SK-MEL-5 (cell line): ENCODE measurements at regions not wholly inside any gene's neighbourhood (a gene's known extent, or its start where the extent isn't known, plus 50 kb on each side); places are given as distances from the start of the nearest gene placed in this dataset.

Source experiments
- DNase-seq: peaks from one replicate; pipeline ENCODE4 v3.0.0-alpha.2; 2016; ENCODE audit warnings: low read depth, low spot score
- in situ Hi-C: cut with HindIII; loops from 2 replicates; pipeline ENCODE4 v1.10.0; 2016; ENCODE audit warnings: low sequenced_read_pairs, high pct_unique_total_duplicates, low pct_unique_long_range_greater_than_20kb

DNA sequence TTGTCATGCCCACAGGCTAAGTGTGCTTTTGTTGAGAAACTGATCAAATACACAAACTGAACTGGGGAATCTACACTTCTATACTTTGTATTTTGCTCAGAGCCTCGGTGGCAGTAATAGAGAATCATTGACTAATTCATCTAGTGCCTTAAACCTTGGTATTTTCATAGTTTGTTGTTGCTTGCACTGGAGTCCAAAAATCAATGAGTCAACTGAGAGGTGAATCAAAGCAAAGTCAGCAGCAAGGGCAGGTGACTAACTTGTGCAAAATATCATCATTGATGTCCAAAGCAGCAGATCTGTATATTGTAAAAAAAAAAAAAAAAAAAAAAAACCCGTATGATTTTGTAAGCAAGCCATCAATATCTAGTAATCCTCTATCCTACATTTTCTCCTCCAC, 296.4 kb downstream of the MAP2K6 start:
- in situ Hi-C loops: no loop called here
- no peak for DNase-seq

DNA sequence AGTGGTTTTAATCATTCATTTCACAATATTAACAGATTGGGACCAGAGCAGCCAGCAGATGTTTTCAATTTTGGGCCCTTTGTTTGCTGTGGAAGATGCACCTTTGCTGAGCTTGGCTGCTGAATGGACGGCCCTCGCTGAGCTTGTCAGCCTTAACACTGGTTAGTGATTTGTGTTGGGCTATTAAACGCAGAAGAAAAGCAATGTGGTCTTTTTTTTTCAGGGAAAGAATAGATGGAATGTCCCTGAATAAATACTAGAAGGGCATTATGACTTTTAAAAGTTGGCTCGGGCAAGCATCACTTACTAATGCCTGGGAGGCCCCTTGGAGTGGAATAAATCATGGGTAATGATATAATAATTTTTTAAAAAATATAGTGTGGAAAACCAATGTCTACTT, 297.0 kb downstream of the MAP2K6 start:
- DNase-seq: no peak
- in situ Hi-C loops: no loop called here

DNA sequence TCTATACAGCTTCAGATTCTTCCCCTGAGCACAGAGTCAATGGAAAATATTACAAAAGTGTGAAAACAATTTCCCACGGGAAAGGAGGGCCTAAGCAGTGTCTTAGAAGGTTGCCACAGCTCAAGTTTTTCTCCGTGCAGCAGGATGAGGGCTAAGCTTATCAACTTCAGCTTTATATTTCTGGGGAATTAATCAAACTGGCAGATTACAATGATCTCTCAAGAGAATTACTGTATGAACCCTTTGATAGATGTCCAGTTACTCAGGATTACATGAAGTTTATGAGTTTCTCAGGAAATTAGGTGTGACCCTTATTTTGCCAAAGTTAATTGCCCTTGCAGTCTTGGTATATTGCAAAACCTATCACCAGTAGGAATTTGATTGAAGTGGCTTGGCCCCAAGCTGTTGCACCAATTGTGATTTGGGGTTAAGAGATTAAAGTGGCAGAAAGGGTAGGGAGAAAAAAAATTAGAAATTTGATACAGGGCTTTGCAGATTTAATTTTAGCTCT, 298.4 kb downstream of the MAP2K6 start:
- DNase-seq: no peak
- in situ Hi-C loops: no loop called here

DNA sequence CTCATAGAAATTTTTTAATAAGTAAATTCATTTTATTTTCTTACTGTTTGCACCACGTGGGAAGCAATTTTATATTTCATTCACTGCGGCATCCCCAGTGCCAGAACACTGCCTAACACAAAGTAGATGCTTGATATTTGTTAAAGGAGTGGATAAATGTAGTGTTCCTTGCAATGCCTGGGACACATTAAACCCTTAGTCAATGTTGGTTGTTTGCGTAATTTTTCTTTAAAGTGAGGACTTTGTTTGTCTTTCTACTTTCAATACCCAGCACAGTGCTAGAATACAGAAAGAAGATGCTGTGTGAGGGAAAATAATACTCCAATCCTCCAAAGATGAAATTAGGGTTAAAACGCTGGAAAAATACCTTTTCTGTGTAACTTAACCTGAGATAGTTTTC, 299.3 kb downstream of the MAP2K6 start:
- in situ Hi-C loops: no loop called here
- no peak for DNase-seq

DNA sequence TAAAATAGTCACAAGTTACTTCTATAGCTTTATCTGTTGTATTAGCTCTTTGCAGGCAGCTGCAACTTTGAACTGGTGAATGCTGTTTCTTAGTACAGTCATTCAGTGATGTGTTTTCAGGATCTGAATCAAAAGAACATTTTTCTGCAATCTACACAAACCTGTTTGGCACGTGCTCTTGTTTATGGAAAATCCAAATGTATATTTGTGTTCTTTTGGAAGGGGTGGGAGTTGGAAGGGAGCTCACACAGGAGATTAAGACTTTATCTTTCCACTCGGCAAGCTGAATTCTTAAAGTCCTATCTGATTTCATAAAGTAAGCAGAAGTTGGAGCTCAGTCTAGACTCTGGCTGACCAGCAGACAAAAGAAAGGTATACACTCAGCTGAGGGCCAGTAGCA, 300.2 kb downstream of the MAP2K6 start:
- no peak for DNase-seq
- in situ Hi-C loops: no loop called here

DNA sequence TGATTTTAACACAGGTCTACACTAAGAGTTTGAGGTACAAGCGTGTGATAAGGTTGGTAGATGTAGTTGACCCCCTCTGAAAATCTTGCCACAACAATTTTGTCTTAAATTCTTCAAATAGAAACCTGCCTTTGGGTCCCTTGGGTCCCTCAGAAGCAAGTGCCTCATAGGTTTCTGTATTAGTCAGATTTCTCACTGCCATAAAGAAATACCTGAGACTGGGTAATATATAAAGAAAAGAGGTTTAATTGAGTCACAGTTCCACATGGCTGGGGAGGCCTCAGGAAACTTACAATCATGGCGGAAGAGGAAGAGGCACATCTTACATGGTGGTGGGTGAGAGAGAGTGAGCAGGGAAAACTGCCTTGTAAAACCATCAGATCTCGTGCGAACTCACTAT, 301.2 kb downstream of the MAP2K6 start:
- in situ Hi-C loops: no loop called here
- DNase-seq: no peak

DNA sequence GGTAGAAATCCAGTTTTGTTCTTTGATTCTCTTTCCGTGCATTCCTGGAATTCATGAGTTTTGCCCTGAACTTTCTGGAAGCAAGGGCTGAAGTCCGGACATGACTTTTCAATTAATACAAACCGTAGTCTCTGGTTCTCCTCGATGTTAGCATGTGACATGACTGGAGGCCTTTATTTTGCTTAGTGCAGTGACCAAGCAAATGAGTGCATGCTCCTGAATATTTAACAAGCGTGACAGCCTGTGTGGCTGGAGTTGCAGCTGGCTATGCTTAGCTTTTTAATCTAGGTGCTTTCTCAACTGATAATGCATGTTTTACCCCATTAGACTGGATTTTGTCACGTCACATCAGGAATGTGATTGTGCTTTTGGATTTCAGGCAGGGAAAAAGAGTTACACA, 302.1 kb downstream of the MAP2K6 start:
- in situ Hi-C loops: no loop called here
- DNase-seq: peak; percentile 55

DNA sequence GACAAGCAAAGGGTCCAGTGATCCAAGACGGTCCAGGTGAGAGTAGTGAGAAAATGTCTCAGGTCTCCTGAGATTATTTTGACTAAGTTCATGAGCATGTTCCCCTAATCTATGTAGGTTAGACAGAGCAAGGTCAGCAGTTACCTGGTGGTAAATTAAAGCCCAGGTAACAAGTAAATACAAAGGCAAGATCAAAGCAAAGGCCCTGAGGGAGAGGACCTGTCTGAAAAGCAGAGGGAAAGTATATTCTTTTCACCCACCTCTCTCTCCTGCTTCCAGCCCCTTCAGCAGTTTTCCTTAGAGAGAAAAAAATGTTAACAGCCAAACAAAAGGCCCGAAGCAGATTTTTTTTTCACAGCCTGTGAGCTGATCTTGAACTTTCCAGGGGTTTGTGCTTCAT, 302.7 kb downstream of the MAP2K6 start:
- in situ Hi-C loops: no loop called here
- no peak for DNase-seq

DNA sequence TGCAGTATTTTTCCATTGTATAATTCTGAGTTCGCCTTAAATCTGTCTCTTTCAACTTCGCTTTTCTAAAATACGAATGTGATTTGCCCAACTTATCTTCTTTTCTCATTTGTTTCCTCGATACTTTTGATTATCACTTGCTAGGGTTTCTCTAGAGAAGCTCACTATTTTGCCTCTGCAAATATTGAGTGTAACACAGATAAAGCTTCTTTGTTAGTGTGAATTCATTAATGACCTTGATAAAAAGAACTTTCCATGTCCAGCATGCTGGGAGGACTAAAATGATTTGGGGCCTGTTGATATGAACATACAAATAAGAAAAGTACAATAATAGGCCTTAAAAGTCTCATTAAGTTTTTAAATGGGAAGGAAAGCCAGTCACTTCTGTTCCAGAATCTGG, 303.3 kb downstream of the MAP2K6 start:
- in situ Hi-C loops: no loop called here
- DNase-seq: no peak

DNA sequence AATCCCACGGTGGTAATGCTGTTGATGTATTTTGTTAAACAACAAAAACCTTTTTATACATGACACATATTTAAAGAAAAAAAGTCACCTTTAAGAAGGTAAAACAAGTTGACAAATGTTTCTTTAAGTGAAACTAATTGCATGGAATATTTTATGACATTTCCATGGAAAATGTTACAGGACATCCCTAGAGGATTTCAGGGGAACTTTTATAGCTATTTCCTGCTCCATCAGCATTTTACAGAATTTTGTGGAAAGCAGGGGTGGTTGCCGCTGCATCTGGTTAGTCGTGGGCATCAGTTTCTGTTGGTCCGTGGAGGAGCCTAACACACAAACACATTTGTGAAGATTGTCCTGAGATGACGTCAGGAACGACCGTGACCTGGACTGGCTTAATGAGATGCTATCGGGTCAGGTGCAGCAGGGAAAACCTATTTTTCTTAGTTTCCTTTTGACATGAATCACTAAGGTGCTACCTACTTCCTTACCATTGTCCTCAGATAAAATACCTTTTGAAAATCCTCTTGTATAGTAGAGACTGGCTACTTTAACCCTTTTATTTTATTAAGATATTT, 305.1 kb downstream of the MAP2K6 start:
- no peak for DNase-seq
- in situ Hi-C loops: no loop called here

DNA sequence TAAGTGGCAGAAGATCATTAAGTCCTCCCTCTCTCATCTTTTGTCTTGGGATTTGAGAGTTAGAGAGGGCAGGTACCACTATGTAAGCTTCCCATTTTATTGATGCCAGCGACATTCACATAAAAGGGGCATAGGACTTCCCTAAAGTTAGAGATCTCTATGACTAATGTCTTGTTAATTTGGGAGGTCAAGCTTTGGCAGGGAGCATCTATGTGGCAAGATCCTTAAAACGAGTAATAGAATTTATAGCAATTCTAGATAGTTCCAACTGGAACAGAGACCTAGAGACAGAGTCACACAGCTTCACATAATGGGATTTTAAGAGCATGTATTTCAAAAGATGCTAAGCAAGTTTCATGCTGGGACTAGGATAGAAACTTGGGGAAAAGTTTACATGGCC, 308.0 kb downstream of the MAP2K6 start:
- in situ Hi-C loops: no loop called here
- DNase-seq: no peak

DNA sequence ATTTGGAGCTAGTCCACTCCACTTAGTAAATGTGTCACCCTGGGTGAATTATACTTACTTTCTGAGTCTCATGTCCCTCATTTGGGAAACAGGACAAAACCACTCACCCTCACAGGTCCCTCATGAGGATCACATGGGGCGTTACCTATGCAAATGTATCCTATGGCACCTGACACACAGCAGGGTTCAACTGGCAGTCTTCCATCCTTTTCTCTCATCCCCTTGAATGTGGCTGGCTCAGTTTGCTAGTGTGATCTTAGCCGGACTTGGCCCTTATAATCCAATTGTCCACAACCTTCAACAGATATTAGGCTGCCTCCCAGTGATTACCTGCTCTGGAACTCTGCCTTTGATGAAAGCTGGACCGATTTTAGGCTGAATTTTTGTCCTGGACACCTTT, 308.8 kb downstream of the MAP2K6 start:
- DNase-seq: no peak
- in situ Hi-C loops: no loop called here

DNA sequence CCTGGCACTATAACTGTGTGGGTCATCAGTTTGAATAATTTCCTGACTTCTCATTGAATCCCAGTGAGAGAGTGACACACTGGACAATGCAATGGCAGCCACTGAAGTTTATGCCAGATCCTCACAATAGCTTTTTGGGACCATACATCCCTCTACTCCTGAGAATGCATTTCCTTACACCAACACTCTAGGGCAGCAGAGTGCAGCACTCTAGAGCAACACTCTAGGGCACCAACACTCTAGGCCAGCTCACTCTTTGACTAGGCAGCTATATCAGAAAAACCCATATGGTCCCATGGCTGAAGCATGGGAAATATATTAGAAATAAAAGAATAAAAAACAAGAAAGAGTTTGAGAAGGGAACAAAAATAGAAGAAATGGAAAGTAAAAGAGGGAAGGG, 309.2 kb downstream of the MAP2K6 start:
- in situ Hi-C loops: no loop called here
- DNase-seq: peak; percentile 61

DNA sequence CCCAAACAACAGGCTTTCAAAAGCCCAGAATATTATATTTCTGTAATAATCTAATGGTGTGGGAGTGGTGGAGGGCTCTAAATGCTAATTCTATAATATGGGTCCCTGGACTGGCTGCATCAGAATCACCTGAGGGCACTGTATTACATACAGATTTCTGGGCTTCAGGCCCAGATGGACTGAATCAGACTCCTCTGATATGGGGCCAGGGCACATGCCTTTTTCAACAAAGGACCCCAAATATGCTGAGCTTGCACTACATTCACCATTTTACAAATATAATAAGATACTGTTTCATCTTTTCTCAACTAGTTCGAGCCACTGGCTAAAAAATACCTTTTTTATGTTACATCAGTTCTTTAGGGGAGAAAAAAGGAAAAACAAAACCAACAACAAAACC, 309.7 kb downstream of the MAP2K6 start:
- in situ Hi-C loops: no loop called here
- DNase-seq: no peak

DNA sequence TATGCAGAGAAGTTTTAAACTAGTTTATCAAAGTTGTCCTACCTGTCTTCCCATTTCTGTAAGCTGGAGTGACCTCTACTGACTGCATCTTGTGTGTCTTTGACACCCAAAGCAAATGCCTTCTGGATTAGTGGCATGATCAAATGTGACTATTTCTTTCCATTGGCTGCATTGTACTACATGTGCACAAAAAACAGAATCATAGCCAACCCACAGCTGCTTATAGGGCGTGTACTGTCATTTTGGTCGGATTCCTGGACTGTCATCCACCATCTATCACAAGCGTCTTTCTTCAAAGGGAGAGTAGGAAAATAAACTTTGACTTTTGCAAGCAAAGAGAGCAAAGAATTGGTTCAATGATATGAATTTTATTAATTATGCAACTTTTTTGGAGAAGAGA, 310.6 kb downstream of the MAP2K6 start:
- in situ Hi-C loops: no loop called here
- no peak for DNase-seq

DNA sequence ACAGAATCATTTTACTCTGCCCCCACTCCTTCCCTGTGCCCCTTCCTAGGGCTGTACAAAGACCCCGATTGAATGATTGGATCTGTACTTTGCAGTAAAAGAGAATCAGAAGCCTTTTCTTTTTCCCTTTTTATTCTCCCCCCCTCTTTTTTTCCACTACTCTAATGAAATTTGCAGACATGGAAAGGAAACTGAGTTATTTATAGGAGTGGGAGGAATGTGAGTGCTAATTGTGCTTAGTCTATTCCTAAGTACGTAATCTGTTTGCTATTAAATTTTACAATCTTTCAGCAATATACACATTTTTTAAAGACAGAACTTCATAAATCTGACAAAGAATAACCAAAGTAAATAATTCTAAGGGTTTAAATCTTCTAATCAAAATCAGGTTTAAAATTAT, 314.3 kb downstream of the MAP2K6 start:
- no peak for DNase-seq
- in situ Hi-C loops: no loop called here

DNA sequence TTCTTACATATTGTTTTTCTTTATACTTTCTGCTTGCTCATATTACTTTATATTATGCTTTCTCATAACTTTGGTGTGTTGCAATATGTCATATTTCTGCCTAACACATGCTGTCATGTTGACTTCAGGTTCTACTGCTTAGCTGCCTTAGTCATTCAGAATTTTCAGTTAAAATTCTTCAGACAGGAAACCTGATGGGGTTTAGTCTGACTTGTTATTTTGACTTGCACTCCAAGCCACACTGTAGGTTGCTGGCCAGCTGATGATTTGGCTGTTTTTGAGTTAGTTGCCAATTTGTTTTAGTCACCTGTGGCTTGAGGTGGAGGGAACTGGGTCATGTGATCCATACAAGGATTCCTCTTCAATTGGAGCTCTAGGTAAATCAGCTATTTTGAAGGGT, 315.4 kb downstream of the MAP2K6 start:
- in situ Hi-C loops: no loop called here
- no peak for DNase-seq

DNA sequence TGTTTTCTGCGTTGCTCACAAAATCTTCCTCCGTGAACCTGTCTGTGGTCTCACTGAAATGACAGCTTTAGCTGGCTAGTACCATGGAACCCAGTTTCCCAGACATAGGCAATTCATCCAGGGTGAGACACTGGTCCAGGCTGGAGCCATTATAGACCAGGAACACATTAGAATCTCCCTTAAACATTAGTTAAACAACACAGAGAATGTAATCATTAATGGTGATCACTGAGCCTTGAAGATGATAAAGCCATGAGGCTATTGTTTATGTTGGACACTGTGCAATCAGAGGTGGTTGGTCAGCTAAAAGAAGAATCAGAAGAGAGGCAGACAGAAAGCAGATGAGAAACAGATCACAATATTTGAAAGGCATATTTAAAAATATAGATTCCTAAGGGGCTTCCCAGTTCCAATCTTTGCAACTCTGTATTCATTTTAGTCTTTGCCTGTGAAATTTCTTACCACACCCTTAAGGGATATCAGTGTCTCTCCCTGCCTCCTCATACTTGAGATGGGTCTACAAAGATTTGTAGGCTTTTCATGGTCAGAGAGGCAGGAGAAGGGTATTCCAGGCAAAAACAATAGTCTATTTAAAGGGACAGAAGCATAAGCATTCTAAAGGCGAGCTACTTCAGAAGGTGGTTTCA, 317.9 kb downstream of the MAP2K6 start:
- DNase-seq: no peak
- in situ Hi-C loops: no loop called here

DNA sequence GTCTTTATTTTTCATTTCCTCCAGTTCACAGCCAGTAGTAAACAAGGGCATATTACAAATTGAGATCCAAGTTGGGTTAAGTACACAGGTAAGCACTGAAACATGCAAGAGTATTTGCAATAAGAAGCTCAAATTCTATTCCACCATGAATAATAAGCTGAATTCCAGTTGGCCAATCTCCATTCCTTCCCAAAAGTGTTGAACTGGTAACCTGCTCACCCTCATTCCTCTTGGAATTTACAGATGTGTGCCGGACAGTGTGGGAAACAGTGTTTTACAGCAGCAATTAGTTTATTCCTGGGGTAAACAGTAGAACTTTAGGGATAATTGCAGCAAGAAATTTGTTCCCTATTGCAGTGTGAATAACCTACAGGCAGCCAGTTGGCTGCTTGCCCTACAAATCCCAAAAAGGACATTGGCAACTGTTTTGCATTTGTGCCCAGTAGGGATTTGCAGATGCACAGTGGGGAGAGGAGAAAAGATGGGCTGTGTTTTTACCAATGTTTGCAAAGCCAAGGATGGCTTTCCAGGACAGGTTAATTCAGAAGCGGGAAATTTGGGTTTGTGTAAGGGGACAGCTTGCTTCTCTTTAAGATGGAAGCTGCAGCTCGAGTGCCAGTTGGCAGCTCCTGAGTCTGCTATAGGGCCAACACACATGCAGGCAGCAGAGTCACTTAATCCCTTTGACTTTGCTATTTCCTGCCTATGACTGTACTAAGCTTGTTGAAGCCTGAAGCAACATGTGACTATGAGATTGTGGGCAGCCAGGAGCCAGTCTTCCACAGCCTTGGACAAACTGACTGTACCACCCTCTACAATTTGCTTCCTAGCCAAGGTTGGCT, 318.9 kb downstream of the MAP2K6 start:
- in situ Hi-C loops: no loop called here
- peak; percentile 75 for DNase-seq
